Loucy (cell line): ENCODE measurements at regions not wholly inside any gene's neighbourhood (a gene's known extent, or its start where the extent isn't known, plus 50 kb on each side); places are given as distances from the start of the nearest gene placed in this dataset.

Experiments
- H2AFZ ChIP-seq: fragments of 200-600 bp; sonication (generic); 2 replicates; pipeline ENCODE4 v1.6.0; 2016; ENCODE audit warnings: antibody characterized with exemption, mild to moderate bottlenecking, low read length, moderate library complexity
- H3F3A ChIP-seq: fragments of 200-600 bp; 2 replicates; pipeline ENCODE4 v1.6.0; 2016; ENCODE audit warnings: antibody characterized with exemption, low read depth, mild to moderate bottlenecking
- H3K27me3 ChIP-seq: fragments of 200-600 bp; sonication (generic); 2 replicates; pipeline ENCODE4 v1.6.1; 2014; ENCODE audit warnings: low read length, mild to moderate bottlenecking; ENCODE audit not compliant: insufficient read depth, poor library complexity, severe bottlenecking
- H3K36me3 ChIP-seq: fragments of 200-600 bp; sonication (generic); 2 replicates; pipeline ENCODE4 v1.6.1; 2016; ENCODE audit warnings: low read length; ENCODE audit not compliant: insufficient read depth
- H3K4me1 ChIP-seq: fragments of 200-600 bp; sonication (generic); 2 replicates; pipeline ENCODE4 v1.5.1; 2014; ENCODE audit warnings: low read length, mild to moderate bottlenecking; ENCODE audit not compliant: insufficient read depth, poor library complexity, severe bottlenecking
- H3K4me2 ChIP-seq: fragments of 200-600 bp; sonication (generic); 2 replicates; pipeline ENCODE4 v1.6.0; 2014; ENCODE audit warnings: antibody characterized with exemption, low read length, low read depth, mild to moderate bottlenecking; ENCODE audit not compliant: poor library complexity, severe bottlenecking
- H3K4me3 ChIP-seq: fragments of 200-600 bp; sonication (generic); 2 replicates; pipeline ENCODE4 v1.5.1; 2014; ENCODE audit warnings: low read length, mild to moderate bottlenecking, mixed read lengths; ENCODE audit not compliant: poor library complexity, severe bottlenecking
- H3K79me2 ChIP-seq: fragments of 200-600 bp; sonication (generic); 2 replicates; pipeline ENCODE4 v1.6.1; 2014; ENCODE audit warnings: low read length; ENCODE audit not compliant: insufficient read depth
- H3K9ac ChIP-seq: fragments of 200-600 bp; sonication (generic); 2 replicates; pipeline ENCODE4 v1.6.0; 2014; ENCODE audit warnings: mild to moderate bottlenecking, low read depth, low read length, moderate library complexity; ENCODE audit not compliant: poor library complexity, severe bottlenecking
- H3K9me2 ChIP-seq: fragments of 200-600 bp; sonication (generic); replicated peaks from 2 replicates; pipeline ENCODE4 v1.6.1; 2016; ENCODE audit warnings: low read depth, low read length, mixed read lengths
- H3K9me3 ChIP-seq: fragments of 200-600 bp; sonication (generic); 2 replicates; pipeline ENCODE4 v1.6.1; 2014; ENCODE audit warnings: mild to moderate bottlenecking, antibody characterized with exemption, low read length, low read depth; ENCODE audit not compliant: insufficient read depth
- H4K20me1 ChIP-seq: fragments of 200-600 bp; sonication (generic); 2 replicates; pipeline ENCODE4 v1.6.0; 2014; ENCODE audit warnings: antibody characterized with exemption, low read length, mild to moderate bottlenecking; ENCODE audit not compliant: insufficient read depth, poor library complexity, severe bottlenecking
- CTCF ChIP-seq: fragments of 200-600 bp; sonication (generic); conservative IDR thresholded peaks from 2 replicates; pipeline ENCODE4 v1.5.1; 2014; ENCODE audit warnings: mild to moderate bottlenecking, antibody characterized with exemption, low read length
- EZH2phosphoT487 ChIP-seq: fragments of 200-600 bp; IDR thresholded peaks from 2 replicates; pipeline ENCODE4 v1.6.1; 2018; ENCODE audit warnings: antibody characterized with exemption, mild to moderate bottlenecking, moderate library complexity, borderline replicate concordance

- Histone ChIP-seq H3F3A (no peaks in the 10 kb centered on the region), H3K4me3 (no peak overlapping the region), H3K9ac (no peak overlapping the region), H3K36me3 (no peaks in the 10 kb centered on the region), H3K9me3 (no peaks in the 10 kb centered on the region), H4K20me1 (no peaks in the 10 kb centered on the region), H3K9me2 (no peaks in the 10 kb centered on the region), H2AFZ (no peak overlapping the region), H3K27me3 (no peaks in the 10 kb centered on the region), H3K79me2 (no peaks in the 10 kb centered on the region), H3K4me1 (no peaks in the 10 kb centered on the region), H3K4me2 (no peak overlapping the region)
- TF ChIP-seq CTCF: no peak
- no peak for TF ChIP-seq EZH2phosphoT487
Observed at GRCh38 chr7:12873571-12873970, 186.1 kb downstream of the ARL4A start.

DNA sequence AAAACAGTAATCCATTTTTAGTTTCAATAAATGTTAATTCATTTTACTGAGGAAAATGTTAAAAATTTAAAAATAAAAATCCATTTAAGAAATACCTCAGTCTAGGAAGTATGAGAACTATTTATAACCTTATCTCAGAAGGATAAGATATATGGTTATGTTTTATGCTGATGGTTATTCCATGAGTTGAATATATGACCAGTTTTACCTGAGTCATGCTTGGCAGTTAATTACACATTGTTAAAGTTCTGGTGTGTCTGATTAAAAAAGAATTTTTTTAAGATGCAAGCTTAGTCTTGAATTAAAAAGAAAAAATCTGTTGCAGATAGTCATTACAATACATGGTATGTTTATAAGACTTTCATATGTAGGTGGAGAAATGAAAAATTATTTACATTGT is 191.7 kb downstream of the ARL4A start:
- no peak overlapping the region for H3K4me2 ChIP-seq
- no peaks in the 10 kb centered on the region for H3K79me2 ChIP-seq
- no peak overlapping the region for H3K4me3 ChIP-seq
- H3F3A ChIP-seq: no peaks in the 10 kb centered on the region
- H3K9me2 ChIP-seq: no peaks in the 10 kb centered on the region
- H4K20me1 ChIP-seq: no peaks in the 10 kb centered on the region
- no peaks in the 10 kb centered on the region for H3K9me3 ChIP-seq
- TF ChIP-seq EZH2phosphoT487: no peak
- TF ChIP-seq CTCF: no peak
- no peak overlapping the region for H3K9ac ChIP-seq
- no peaks in the 10 kb centered on the region for H3K4me1 ChIP-seq
- H2AFZ ChIP-seq: no peak overlapping the region
- no peaks in the 10 kb centered on the region for H3K27me3 ChIP-seq
- H3K36me3 ChIP-seq: no peaks in the 10 kb centered on the region

GRCh38 chr7:12881712-12882111 is 194.3 kb downstream of the ARL4A start:
- no peak overlapping the region for H2AFZ ChIP-seq
- TF ChIP-seq EZH2phosphoT487 (no peak), CTCF (no peak)
- no peak overlapping the region for H3K4me3 ChIP-seq
- H3K9ac ChIP-seq: no peak overlapping the region
- H3K9me3 ChIP-seq: no peaks in the 10 kb centered on the region
- H3K4me2 ChIP-seq: no peak overlapping the region
- no peaks in the 10 kb centered on the region for H4K20me1 ChIP-seq
- no peaks in the 10 kb centered on the region for H3K36me3 ChIP-seq
- H3F3A ChIP-seq: no peaks in the 10 kb centered on the region
- H3K27me3 ChIP-seq: no peaks in the 10 kb centered on the region
- H3K9me2 ChIP-seq: no peaks in the 10 kb centered on the region
- no peaks in the 10 kb centered on the region for H3K79me2 ChIP-seq
- no peaks in the 10 kb centered on the region for H3K4me1 ChIP-seq
